RCC 7860 (cell line): ENCODE measurements at regions not wholly inside any gene's neighbourhood (a gene's known extent, or its start where the extent isn't known, plus 50 kb on each side); places are given as distances from the start of the nearest gene placed in this dataset.

Source experiments
- DNase-seq: peaks from one replicate; pipeline ENCODE4 v3.0.0-alpha.2; 2015; ENCODE audit warnings: low spot score
- FAIRE-seq: peaks from 2 replicates; lab custom pipeline; 2012; peaks lifted over from hg19 to GRCh38; lab: Jason Lieb, UNC

DNA sequence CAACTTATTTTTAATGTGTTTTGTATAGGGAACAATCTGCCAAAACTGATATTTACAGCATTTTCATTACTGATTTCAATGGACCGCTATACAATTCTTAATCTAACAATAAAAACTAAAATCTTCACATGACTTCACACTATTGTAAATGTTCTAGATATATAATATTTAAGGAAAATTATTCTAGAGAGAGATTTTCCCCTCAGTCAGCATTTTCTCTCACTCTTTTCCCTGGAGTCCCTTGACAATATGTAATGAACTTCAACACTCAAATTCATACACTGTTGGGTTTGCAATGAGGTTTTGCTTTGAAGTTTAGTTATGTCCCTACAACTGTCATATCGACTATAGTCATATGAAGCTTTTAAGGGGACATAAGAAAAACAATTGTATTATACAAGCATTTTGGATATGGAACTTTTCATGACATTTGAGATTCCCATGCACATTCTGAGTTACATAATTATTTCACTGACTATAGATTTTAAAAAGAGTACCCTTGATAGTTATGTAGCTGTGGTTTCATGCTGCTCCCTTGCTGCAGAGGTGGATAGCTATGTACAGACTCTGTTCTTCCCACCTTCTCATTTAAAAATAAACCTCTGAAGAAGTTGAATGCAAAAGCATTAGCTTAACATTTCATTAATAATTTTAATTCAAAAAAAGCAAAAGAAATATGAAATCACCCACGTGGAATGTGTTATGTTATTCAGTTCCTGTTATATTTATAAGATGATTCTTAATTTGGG, 338.5 kb downstream of the AKAIN1 start:
- FAIRE-seq, result no peak

DNA sequence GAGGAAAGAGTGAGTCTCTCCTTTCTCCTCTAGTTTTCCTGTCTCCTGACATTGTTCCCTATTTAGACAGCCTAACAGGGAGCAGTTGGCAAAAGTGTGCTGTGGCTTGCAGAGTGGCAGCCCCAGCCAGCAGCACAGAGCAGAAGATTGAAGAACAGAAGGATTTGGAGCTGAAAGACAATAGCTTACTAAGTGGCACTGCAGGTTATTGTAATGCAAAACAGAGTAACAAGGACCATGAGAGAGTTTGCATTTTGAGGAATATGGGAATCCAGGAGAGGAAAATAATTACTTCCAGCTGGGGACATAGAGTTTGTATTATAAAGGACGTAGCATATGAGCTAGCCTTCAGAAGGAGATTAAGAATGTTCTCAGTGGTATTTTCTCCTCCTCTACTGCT, 342.4 kb downstream of the AKAIN1 start:
- FAIRE-seq (no peak), DNase-seq (no peak)

More for the DNA sequence above, 338.5 kb downstream of the AKAIN1 start:
- no peak for DNase-seq

DNA sequence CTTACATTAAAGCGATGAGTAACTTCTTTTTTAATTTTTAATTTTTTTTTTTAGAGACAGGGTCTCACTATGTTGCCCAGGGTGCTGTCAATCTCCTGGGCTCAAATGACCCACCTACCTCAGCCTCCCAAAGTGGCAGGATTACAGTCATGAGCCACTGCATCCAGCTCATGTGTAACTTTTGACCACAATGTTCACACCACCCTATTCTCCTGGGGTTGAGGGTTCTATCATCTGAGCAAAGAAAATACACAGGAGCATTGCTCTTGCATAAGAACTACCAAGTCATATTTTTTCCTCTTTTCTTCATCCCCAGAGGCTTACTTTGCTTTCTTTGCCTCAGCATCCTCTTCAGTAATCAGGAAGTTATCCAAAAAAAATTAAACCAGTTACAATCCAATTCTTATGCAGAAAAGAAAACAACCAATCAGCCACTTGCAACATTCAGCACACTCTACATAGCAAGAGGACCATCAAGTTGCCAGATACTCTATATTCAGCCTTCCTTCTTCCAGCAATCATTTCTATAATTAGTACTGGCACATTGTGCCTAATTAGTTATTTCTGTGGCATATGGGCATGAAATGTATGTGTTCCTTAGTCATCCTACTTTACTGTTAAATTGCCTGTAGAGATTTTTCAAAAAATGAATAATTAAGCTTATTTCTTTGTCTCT, 345.6 kb downstream of the AKAIN1 start:
- FAIRE-seq (no peak), DNase-seq (no peak)

DNA sequence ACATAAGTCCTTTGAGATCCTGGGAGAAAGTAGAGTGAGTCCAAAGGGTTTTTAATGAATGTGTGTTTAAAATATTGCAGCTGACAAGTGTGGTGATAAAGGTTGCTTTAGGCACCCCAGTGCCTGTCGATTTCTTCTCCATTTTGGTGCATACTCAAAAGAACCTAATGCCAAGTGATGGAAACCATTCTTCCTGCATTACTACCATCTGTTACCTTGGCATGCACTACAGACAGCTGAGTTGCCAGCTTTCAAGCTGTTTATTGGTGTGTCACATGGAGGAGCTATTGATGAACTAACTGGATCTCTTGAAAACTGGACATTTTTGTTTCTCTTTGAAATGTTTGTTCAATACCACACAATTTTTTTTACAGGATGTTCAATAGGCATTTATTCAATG, 350.0 kb downstream of the AKAIN1 start:
- no peak for DNase-seq

DNA sequence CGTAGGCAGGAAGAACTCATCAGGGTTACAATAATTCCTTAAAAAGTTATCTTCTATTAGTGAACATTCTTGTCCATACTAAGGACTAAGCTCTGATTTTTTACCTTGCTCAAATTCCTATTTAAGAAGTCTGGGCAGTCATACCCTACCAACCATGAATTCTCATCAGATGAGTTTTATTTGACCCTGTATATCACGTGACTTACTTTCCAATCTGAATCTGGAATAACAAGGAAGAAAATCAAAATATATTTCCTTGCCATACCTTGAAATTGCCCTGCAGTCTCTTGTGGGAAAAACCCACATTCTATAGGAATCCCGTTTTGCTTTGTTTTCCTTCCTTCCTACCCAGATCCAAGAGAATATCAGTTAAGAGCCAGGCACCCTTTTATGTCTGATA, 352.7 kb downstream of the AKAIN1 start:
- FAIRE-seq, result no peak
- DNase-seq, result no peak

More for the DNA sequence above, 350.0 kb downstream of the AKAIN1 start:
- FAIRE-seq, result no peak

DNA sequence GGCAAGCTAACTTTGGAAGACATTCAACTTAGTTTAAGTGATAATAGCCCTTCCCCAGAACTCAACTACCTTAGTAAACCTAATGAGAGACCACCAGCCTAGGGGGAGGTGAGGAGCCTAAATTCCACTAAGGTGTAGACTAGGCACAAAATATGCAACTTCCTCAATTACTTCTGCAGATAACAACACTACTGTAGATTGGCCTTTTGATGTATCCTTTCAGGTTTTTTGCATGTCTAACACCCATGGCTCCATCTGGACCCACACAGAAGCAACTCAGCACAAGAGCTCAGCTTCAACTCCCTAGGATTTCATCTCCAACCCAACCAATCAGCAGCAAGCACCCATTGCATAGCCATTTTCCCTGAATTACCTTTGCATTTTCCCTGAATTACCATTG, 353.3 kb downstream of the AKAIN1 start:
- DNase-seq (no peak), FAIRE-seq (no peak)

DNA sequence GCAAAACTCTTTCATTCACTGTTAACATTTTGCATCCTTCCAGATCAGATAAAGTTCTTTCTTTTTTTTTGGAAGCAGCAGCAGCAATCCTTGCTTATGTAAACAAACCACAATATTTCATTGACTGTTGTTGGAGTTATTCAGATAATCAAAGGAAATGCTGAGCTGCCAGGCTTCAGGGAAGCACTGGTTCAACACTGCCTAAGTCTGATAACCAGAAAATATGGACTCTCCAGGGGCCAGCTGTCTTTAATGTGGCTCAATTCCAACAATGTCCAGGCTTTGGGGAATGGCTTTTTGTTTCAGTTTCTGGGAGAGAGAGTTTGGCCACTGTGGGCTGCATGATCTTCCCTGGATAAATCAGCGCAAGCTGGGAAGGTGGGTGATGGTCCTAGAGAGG, 354.3 kb downstream of the AKAIN1 start:
- DNase-seq, result no peak
- no peak for FAIRE-seq

DNA sequence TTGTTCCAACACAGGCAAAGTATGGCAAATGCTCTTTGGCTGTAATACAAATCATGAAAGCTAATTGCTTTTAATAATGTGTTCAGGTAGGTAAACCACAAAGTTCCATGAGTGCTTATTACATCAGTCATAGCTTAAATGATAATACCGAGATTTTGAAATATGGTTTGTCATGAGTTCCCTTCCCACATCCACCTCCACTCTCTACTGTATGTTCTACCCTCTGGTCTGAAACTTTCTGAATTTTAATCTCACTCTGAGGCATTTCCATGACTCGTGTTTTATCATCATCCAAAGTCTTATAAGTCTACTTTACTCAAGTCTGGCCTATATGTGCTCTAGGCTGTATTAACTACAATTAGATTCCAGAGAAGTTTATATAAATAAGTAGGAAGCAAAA, 354.8 kb downstream of the AKAIN1 start:
- DNase-seq, result no peak
- no peak for FAIRE-seq

DNA sequence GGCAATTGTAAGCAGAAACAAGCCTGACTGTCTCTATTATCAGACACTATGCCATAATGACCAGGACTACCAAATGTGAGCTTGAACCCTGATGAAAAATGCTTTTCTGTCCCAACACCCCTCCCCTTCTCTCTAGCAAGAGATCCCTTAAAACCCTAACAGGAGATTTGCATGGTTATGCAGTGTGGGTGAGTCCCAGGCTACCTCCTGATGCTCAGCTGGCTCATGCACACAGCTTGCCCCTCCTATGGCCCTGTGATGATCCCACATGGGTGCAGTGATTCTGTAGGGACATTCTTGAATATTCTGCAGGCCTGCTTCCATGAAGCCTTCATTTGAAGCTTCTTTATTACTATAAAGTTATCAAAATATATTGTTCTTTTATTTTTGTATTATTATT, 357.4 kb downstream of the AKAIN1 start:
- FAIRE-seq (no peak), DNase-seq (no peak)

DNA sequence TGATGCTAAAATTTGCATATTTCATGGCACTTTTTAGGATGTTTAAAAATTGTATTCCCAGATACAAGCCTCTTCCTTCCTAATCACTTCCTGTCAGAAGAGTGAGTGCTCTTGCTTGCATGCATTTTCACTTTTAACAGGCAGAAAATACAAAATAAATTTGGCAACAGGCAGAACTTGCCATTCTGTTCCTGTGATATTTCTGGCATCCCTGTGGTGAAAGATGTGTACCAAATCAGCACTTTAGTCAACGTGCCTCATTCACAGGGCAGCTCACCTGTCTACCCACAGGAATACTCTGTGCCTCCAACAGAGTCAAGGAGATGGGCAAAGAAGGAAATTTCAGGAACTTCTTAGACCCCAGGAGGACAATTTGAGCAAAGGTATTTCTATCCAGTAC, 360.9 kb downstream of the AKAIN1 start:
- DNase-seq, result no peak
- FAIRE-seq, result no peak

DNA sequence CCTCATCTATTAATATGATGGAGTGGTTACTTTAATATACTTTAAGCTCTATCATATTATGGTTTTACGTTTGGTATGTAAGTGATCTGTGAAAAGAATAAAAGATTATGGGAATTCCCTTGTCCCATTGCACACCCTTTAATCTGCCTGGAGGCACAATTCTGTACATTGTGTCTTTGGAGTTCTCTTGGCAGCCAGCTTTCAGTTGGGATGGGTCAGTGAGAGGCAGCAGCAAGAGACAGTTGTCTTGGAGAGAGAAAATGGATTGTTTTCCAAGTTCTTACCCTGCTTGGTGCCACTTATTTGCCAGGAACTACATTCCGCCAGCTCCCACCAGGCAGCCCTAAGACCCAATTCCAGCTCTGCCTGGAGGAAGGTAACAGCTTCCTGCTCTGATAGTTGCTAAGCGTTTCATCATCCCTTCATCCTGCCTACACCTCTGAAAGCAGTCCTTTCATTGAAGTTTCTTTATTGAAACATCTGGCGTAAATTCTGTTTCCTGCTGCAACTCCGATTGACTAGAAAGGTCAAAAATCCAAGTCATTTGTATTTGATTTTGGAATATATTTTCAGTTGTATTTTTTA, 365.2 kb downstream of the AKAIN1 start:
- FAIRE-seq (no peak), DNase-seq (no peak)

DNA sequence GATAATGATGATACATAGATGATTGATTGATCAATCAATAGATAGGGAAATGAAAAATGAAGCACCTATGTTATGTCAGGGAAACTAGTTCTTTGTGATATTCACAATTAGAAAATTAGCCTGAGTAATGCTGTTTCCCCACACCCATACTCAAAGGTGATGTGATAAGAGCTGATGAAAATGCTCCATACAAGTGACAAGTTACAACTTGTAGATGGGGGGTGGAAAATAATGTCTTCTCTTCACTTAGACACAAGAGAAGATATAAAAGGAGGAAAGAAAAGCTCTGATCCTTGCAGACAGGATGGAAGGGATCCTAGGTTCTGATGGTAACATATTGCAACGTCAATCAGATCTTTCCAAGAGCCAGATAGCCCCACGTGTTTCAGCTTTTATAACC, 365.9 kb downstream of the AKAIN1 start:
- FAIRE-seq, result no peak
- DNase-seq, result no peak

DNA sequence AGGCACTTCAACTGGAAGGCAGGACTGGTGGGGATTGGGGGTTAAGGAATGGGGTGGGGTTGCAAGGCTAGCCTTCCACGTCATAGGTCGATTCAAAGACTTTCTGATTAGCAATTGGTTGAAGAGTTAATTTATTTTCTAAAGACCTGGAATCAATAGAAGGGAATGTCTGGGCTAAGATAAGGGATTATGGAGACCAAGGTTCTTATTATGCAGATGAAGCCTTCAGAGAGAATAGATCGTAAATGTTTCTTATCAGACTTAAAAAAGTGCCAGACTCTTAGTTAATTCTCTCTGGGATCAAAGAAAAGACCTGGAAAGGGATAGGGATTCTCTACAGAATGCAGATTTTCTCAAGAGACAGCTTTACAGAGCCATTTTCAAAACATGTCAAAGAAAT, 368.0 kb upstream of the DLGAP1 start:
- DNase-seq (no peak), FAIRE-seq (no peak)

DNA sequence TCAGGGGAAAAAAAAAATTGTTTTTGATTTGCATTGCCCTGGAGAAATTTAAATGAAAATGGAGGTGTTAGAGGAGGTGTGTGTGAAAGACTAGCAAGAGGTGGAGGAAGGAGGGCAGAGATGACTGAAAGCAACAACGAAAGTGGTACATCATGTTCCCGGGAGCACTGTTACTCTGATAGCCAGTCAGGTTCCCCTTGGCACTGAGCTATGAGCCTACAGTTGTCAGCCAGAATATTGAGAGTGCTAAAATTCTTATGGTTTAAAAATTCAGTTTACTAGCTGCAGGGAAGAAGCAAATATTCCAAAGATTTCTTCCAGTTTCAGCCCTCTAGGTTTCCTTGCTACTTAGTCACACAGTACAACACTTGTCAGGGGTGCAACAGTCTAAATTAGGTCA, 366.7 kb upstream of the DLGAP1 start:
- DNase-seq, result no peak
- no peak for FAIRE-seq

DNA sequence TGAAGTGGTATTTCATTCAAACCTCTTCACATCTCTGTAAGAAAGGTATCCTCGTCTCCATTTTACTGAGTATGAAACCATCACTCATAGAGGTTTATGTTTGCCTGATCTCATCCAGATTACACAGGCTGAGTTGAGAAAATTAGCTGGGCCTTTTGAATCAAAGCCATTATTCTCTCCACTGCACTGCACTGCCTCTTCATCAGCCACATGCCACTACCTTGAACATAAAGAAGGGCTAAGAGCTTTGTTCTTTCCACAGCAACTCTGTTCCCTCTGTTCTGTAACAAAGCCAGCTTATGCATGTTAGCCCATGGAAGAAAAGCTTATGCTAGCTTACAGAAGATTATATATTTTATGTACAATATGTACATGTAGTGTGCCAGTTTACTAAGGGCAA, 362.6 kb upstream of the DLGAP1 start:
- no peak for FAIRE-seq

DNA sequence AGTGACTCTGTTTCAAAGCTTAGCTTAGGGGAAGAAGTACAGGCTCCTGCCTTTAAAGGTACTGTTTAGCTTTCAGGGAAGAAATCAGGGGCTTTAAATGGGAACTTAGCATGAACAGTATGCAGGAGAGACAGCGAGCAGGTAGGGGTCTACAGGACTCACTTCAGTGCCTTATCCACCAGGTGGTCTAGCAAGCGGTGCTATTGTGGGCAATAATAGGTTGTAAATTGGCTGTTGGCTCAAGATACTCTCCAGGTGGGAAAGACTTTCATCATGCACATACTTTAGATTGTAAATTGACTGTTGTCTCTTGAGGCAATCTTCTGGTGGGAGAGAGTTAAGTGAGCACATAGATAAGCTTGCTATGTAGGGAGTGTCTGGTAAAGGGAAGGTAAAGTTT, 358.6 kb upstream of the DLGAP1 start:
- no peak for FAIRE-seq

More for the DNA sequence above, 362.6 kb upstream of the DLGAP1 start:
- DNase-seq, result no peak

DNA sequence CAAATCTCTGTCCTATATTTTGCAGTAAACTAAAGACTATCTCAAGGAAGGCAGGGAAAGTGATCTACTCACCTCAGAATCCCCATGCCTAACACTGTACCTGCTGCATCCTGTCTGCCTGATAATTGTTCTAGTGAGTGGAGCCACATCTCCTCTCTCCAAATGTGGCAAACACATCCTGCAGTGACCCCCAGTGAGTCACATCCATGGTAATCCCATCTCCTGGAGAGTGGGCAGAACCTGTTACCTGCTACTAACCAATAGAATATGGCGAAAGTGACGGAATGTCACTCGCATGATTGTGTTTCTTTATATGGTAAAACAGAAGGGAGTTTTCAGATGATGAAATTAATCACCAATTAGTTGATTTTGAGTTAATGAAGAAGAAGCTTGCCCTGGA, 353.8 kb upstream of the DLGAP1 start:
- FAIRE-seq (no peak), DNase-seq (no peak)

More for the DNA sequence above, 358.6 kb upstream of the DLGAP1 start:
- DNase-seq, result no peak

DNA sequence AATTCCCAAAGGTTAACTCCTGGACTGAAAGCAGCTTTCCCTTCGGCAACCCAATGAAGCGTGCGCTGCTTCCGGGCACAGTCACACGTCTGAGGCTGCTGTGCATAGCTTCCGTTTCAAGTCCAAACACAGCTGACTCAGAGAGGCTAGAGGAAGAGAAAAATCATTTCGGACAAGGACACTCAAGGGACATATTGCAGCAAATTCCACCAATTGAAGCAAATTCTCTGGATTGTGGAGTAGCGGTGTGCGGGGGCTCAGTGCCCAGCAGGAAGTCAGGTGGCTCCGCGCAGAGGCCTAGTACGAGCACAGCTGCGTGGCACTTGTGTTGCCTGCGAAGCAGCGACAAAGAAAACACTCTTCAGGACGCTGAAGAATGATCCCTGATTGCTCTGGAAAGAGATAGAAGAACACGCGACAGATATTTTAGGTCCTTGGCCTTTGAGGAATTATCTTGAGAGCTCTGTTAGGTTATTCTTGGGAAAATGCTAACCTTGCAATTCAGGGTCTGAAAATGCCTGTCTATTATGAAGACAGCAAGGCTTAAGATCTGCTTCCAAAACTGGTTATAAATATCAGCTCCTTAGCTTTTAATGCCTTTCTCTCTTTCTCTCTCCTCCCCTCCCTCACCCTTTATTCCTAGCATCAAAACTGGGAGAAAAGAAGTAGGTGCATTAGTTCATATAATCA, 352.6 kb upstream of the DLGAP1 start:
- FAIRE-seq (no peak), DNase-seq (no peak)

DNA sequence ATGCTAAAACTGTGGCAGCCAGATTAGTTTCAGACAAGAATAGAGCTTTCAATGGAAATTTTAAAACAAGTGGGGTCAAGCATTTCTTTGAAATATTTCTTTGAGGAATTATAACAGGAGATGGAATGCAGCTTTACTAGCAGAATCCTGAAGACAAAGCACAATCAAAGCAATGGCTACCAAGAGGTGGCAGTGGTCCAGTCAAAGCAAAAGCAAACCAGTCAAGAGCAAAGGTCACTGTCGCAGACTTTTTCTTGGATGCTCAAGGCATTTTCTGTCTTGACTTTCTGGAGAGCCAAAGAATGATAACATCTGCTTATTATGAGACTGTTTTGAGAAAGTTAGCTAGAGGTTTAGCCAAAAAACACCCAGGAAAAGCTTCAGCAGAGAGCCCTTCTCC, 351.2 kb upstream of the DLGAP1 start:
- FAIRE-seq (no peak), DNase-seq (no peak)

DNA sequence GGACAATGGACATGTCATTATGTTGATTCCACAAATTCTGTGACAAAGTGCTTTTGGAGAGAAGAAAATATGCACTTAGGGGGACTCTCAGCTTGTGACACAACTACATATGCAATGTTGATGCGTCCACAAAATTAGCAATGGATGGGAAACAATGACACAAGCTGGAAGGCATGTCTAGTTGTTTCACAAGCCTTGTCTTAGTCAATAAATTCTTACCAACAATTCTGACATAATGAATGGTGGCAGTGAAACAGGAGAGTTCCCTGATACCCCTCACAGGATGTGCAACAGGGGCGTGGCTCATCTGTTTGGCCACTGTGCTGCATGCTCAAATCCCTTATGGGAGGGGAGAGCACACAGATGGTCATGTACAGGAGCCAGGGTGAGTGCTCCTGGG, 347.2 kb upstream of the DLGAP1 start:
- FAIRE-seq (no peak), DNase-seq (no peak)

DNA sequence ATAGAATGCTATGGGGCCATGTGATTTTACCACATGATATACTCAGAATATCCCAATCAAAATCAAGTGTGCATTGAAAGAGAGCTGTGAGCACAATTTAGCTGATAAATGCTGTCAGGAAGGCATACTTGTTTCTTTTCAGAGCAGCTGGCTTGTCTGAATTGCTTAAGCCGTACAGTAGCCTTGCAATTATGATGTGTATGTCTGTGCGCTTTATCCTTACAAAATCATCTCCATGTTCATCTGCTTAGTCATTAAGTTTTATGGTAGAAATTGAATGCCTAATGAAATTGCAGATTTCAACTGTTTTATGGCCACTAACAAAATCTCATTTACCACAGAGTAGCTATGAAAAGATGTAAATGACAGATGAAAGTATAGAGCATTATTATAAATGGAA, 346.0 kb upstream of the DLGAP1 start:
- DNase-seq, result no peak

More for the DNA sequence above, 346.0 kb upstream of the DLGAP1 start:
- FAIRE-seq, result no peak
